Gastrocnemius medialis (tissue), 4 donors: ENCODE measurements at regions not wholly inside any gene's neighbourhood (a gene's known extent, or its start where the extent isn't known, plus 50 kb on each side); places are given as distances from the start of the nearest gene placed in this dataset.

Source experiments
- POLR2A ChIP-seq, 2 donors: fragments of 450-650 bp; IDR thresholded peaks; one replicate each; pipeline ENCODE4 v1.6.1; 2017; ENCODE audit warnings: antibody characterized with exemption in 2 of 2, mild to moderate bottlenecking in 2 of 2, moderate library complexity in 2 of 2
- TF ChIP-seq, protein P1 (sequence below), 5 experiments: fragments of 450-650 bp in 3 of 5; fragments of 200-600 bp in 2 of 5; sonication (generic) in 2 of 5; IDR thresholded peaks in 4 of 5; conservative IDR thresholded peaks in 1 of 5; 1 replicate in 4 of 5; 2 replicates in 1 of 5; pipeline ENCODE4 v1.5.1; 2016 to 2019; ENCODE audit warnings: antibody characterized with exemption in 5 of 5, mild to moderate bottlenecking in 3 of 5, moderate library complexity in 3 of 5

DNA sequence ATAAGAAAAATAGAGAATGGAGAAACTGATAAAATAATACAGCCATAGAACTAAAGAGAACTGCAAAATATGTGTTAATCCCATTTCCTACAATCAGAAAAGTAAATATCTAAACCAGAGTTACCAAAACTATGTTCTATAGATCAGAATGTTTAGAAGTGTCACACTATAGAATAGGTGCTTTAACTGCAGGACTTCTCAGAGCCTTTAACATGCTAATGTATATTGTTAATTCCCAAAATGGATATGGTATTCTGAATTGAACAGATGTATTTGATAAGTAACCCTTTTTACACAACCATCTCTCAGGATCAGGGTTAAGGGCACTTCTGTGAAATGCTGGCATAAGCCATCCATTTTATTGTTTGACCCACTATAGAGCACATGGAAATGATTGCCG lies 200.3 kb downstream of the SHOX2 start:
- TF ChIP-seq, protein P1, sequence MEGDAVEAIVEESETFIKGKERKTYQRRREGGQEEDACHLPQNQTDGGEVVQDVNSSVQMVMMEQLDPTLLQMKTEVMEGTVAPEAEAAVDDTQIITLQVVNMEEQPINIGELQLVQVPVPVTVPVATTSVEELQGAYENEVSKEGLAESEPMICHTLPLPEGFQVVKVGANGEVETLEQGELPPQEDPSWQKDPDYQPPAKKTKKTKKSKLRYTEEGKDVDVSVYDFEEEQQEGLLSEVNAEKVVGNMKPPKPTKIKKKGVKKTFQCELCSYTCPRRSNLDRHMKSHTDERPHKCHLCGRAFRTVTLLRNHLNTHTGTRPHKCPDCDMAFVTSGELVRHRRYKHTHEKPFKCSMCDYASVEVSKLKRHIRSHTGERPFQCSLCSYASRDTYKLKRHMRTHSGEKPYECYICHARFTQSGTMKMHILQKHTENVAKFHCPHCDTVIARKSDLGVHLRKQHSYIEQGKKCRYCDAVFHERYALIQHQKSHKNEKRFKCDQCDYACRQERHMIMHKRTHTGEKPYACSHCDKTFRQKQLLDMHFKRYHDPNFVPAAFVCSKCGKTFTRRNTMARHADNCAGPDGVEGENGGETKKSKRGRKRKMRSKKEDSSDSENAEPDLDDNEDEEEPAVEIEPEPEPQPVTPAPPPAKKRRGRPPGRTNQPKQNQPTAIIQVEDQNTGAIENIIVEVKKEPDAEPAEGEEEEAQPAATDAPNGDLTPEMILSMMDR (IDR thresholded peaks at IDR 0.05 in 4 of 5, conservative IDR thresholded peaks at IDR 0.05 in 1 of 5): no peak
- TF ChIP-seq POLR2A (IDR thresholded peaks at IDR 0.05): no peak
